Progenitor cell of endocrine pancreas (in vitro differentiated cells): ENCODE measurements at regions not wholly inside any gene's neighbourhood (a gene's known extent, or its start where the extent isn't known, plus 50 kb on each side); places are given as distances from the start of the nearest gene placed in this dataset.

Experiments
- DNase-seq: peaks from one replicate; pipeline ENCODE4 v3.0.0; 2021; ENCODE audit warnings: low spot score; ENCODE audit not compliant: unreplicated experiment
- H3K27ac Mint-ChIP-seq: 2 replicates; pipeline ENCODE4 v1.8.0; 2021; ENCODE audit warnings: mild to moderate bottlenecking, moderate library complexity, mixed read lengths
- H3K27me3 Mint-ChIP-seq: 2 replicates; pipeline ENCODE4 v1.8.0; 2021; ENCODE audit warnings: mixed read lengths
- H3K36me3 Mint-ChIP-seq: 2 replicates; pipeline ENCODE4 v1.8.0; 2022; ENCODE audit warnings: mixed read lengths; ENCODE audit not compliant: insufficient read depth
- H3K4me1 Mint-ChIP-seq: 2 replicates; pipeline ENCODE4 v1.8.0; 2021; ENCODE audit warnings: low read depth, mixed read lengths
- H3K4me3 Mint-ChIP-seq: 2 replicates; pipeline ENCODE4 v1.8.0; 2021; ENCODE audit warnings: low read depth, mild to moderate bottlenecking, moderate library complexity, mixed read lengths
- H3K9me3 Mint-ChIP-seq: 2 replicates; pipeline ENCODE4 v1.8.0; 2021; ENCODE audit warnings: low read depth, mixed read lengths
- CTCF ChIP-seq: fragments of 200-600 bp; sonication (generic); IDR thresholded peaks from one replicate; pipeline ENCODE4 v1.5.0; 2021; ENCODE audit warnings: antibody characterized with exemption, mild to moderate bottlenecking; ENCODE audit not compliant: unreplicated experiment

GRCh38 chr6:143570147-143570853, 58.8 kb upstream of the FUCA2 start:
- DNase-seq = no peak
- Mint-ChIP-seq H3K9me3 (no peaks in the 10 kb centered on the region), H3K36me3 (peaks cover 1% of the 10 kb centered on the region), H3K27ac (no peak overlapping the region), H3K4me1 (peaks cover 7% of the 10 kb centered on the region), H3K27me3 (no peaks in the 10 kb centered on the region), H3K4me3 (no peak overlapping the region)
- no peak for TF ChIP-seq CTCF

- TF ChIP-seq CTCF = no peak
- DNase-seq = no peak
- Mint-ChIP-seq H3K9me3 (no peaks in the 10 kb centered on the region), H3K4me3 (no peak overlapping the region), H3K4me1 (peaks cover 7% of the 10 kb centered on the region), H3K27ac (no peak overlapping the region), H3K36me3 (peaks cover 1% of the 10 kb centered on the region), H3K27me3 (no peaks in the 10 kb centered on the region)
Observed at GRCh38 chr6:143569040-143569439, 57.5 kb upstream of the FUCA2 start.

GRCh38 chr6:143564484-143565017, 53.0 kb upstream of the FUCA2 start:
- H3K4me3 Mint-ChIP-seq = no peak overlapping the region
- peaks cover 2% of the 10 kb centered on the region for H3K4me1 Mint-ChIP-seq
- no peaks in the 10 kb centered on the region for H3K9me3 Mint-ChIP-seq
- no peak for DNase-seq
- H3K27me3 Mint-ChIP-seq = no peaks in the 10 kb centered on the region
- H3K36me3 Mint-ChIP-seq = peaks cover 2% of the 10 kb centered on the region
- no peak for TF ChIP-seq CTCF
- no peak overlapping the region for H3K27ac Mint-ChIP-seq

DNA sequence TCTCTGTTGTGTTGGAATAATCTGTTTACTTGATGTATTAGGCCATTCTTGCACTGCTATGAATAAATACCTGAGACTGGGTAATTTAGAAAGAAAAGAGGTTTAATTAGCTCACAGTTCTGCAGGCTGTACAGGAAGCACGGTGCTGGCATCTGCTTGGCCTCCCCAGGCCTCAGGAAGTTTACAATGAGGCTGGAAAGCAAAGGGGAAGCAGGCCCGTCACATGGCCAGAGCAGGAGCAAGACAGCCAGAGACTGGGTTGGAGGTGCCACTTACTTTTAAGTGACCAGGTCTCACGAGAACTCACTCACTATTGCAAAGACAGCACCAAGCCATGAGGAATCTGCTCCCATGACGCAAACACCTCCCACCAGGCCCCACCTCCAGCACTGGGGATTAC, 50.6 kb upstream of the FUCA2 start:
- Mint-ChIP-seq H3K36me3 (peaks cover 5% of the 10 kb centered on the region), H3K27ac (no peak overlapping the region), H3K4me1 (peaks cover 2% of the 10 kb centered on the region), H3K27me3 (no peaks in the 10 kb centered on the region), H3K9me3 (no peaks in the 10 kb centered on the region), H3K4me3 (no peak overlapping the region)
- no peak for TF ChIP-seq CTCF
- DNase-seq = no peak
